NCI-H1694 treated with DMSO at 0.1 percent for 48 hours (cell line): ENCODE measurements at regions not wholly inside any gene's neighbourhood (a gene's known extent, or its start where the extent isn't known, plus 50 kb on each side); places are given as distances from the start of the nearest gene placed in this dataset.
"Not testable (repeated sequence)": the region's sequence is repeated elsewhere in the genome, so short reads cannot be mapped to it uniquely, and the experiment has no call there.

Experiments used
- DNase-seq: peaks from one replicate; lab custom pipeline; 2025; lab: John Stamatoyannopoulos, UW

- DNase-seq: no peak
Measured at GRCh38 chr21:39082656-39083376, 100.4 kb downstream of the PSMG1 start.

GRCh38 chr21:39080366-39080765 is 102.9 kb downstream of the PSMG1 start:
- no peak for DNase-seq

GRCh38 chr21:39079617-39080016 is 103.6 kb downstream of the PSMG1 start:
- no peak for DNase-seq

GRCh38 chr21:39078322-39079065 is 104.8 kb downstream of the PSMG1 start:
- no peak for DNase-seq

GRCh38 chr21:39077876-39078275 is 105.4 kb downstream of the PSMG1 start:
- DNase-seq: no peak

GRCh38 chr21:39074508-39074907 is 108.7 kb downstream of the PSMG1 start:
- no peak for DNase-seq

- DNase-seq: no peak
Measured at GRCh38 chr21:39073717-39074116, 109.5 kb downstream of the PSMG1 start.

- no peak for DNase-seq
Measured at GRCh38 chr21:39073063-39073462, 110.2 kb downstream of the PSMG1 start.

- DNase-seq: no peak
Measured at GRCh38 chr21:39072468-39072867, 110.8 kb downstream of the PSMG1 start.

- DNase-seq: no peak
Measured at GRCh38 chr21:39071623-39072214, 111.5 kb downstream of the PSMG1 start.

GRCh38 chr21:39069856-39070255 is 113.4 kb downstream of the PSMG1 start:
- DNase-seq: not testable (repeated sequence)

GRCh38 chr21:39066829-39067780 is 116.1 kb downstream of the PSMG1 start:
- DNase-seq: no peak

GRCh38 chr21:39065917-39066316 is 117.3 kb downstream of the PSMG1 start:
- DNase-seq: no peak

GRCh38 chr21:39064325-39065012 is 118.8 kb downstream of the PSMG1 start:
- DNase-seq: no peak

GRCh38 chr21:39063517-39063916 is 119.7 kb downstream of the PSMG1 start:
- DNase-seq: no peak

GRCh38 chr21:39062196-39062595 is 121.1 kb downstream of the PSMG1 start:
- no peak for DNase-seq

- no peak for DNase-seq
Measured at GRCh38 chr21:39061766-39062165, 121.5 kb downstream of the PSMG1 start.

- no peak for DNase-seq
Measured at GRCh38 chr21:39060485-39061083, 122.7 kb downstream of the PSMG1 start.

- DNase-seq: no peak
Measured at GRCh38 chr21:39057121-39057520, 126.1 kb downstream of the PSMG1 start.

GRCh38 chr21:39056636-39057035 is 126.6 kb downstream of the PSMG1 start:
- no peak for DNase-seq

GRCh38 chr21:39055167-39055767 is 128.0 kb downstream of the PSMG1 start:
- no peak for DNase-seq
